Adrenal gland (tissue), 9 donors: ENCODE measurements at regions not wholly inside any gene's neighbourhood (a gene's known extent, or its start where the extent isn't known, plus 50 kb on each side); places are given as distances from the start of the nearest gene placed in this dataset.
A peak's percentile ranks its signal among the peaks of the same experiment; 100 is the strongest.

Source experiments
- DNase-seq, 7 donors: peaks; one replicate each; pipeline ENCODE4 v3.0.0-alpha.2; 2019 to 2020
- H3K27ac ChIP-seq, 5 donors: fragments of 200-600 bp; sonication (generic) in 4 of 5; 1 replicate in 3 of 5; 2 replicates in 2 of 5; pipeline versions ENCODE4 v1.5.1 to v1.8.0; 2016 to 2020; ENCODE audit warnings: mild to moderate bottlenecking in 1 of 5
- H3K27me3 ChIP-seq: fragments of 200-600 bp; 2 replicates; pipeline ENCODE4 v1.8.0; 2021
- H3K36me3 ChIP-seq, 2 donors: fragments of 200-600 bp; replicated peaks in 1 of 2; 1 replicate in 1 of 2; 2 replicates in 1 of 2; pipeline versions ENCODE4 v1.5.1 to v1.8.0; 2018 to 2022
- H3K4me1 ChIP-seq, 2 donors: fragments of 200-600 bp; replicated peaks in 1 of 2; 1 replicate in 1 of 2; 2 replicates in 1 of 2; pipeline versions ENCODE4 v1.5.1 to v1.8.0; 2018 to 2021
- H3K4me3 ChIP-seq, 4 donors: fragments of 200-600 bp; sonication (generic) in 3 of 4; one replicate each; pipeline ENCODE4 v1.5.1; 2016 to 2018
- H3K9me3 ChIP-seq, 3 donors: fragments of 200-600 bp; sonication (generic) in 1 of 3; replicated peaks in 1 of 3; 1 replicate in 2 of 3; 2 replicates in 1 of 3; pipeline versions ENCODE4 v1.5.1 to v1.8.0; 2016 to 2021
- POLR2A ChIP-seq, 2 donors: fragments of 450-650 bp; IDR thresholded peaks; one replicate each; pipeline ENCODE4 v1.6.1; 2017; ENCODE audit warnings: antibody characterized with exemption in 2 of 2, mild to moderate bottlenecking in 2 of 2, moderate library complexity in 1 of 2
- WGBS, 4 donors: extraction: QIAGEN DNeasy Blood & Tissue Kit in 2 of 4; methylation state at CpG; one replicate each; pipeline versions ENCODE4 v1.1.5 to v1.1.7; 2013 to 2017; 5-methylcytosine and 5-hydroxymethylcytosine counted together
- intact Hi-C, 2 donors: fragments of 100-400 bp; cut with DNase I; formaldehyde crosslinking; loops; one replicate each; pipeline versions ENCODE4 v1.14.1 to v1.15.0; 2022 to 2023
- TF ChIP-seq, protein P1 (sequence below), 6 experiments: fragments of 450-650 bp in 4 of 6; fragments of 200-600 bp in 2 of 6; sonication (generic) in 1 of 6; IDR thresholded peaks; 1 replicate in 5 of 6; 2 replicates in 1 of 6; pipeline versions ENCODE4 v1.5.1 to v1.8.0; 2016 to 2021; ENCODE audit warnings: antibody characterized with exemption in 6 of 6, mild to moderate bottlenecking in 2 of 6, moderate library complexity in 1 of 6
- donor health status: healthy with polysubstance abuse.
- donor health status: Bipolar disorder and iron deficiency.
- donor health status: DM: yes; HTN: yes; CAD: no.
- donor health status: DM: no; HTN: no; CAD: no.
- donor health status: DM: no; HTN: no; CAD: no.

- intact Hi-C loops, result no loop called here
- H3K4me1 ChIP-seq, result peaks cover 4 to 82% of the 10 kb centered on the region in 2 donors
- H3K9me3 ChIP-seq, result peaks cover 0 to 4% (median 0%) of the 10 kb centered on the region in 3 donors
- 48 to 74% (median 57%) methylated on average over 3 of the region's 3 CpGs for WGBS, 4 donors
- H3K27ac ChIP-seq, result peak overlapping the region in 3 of 5 donors; percentile 2 to 93 (median 55)
- no peak for DNase-seq
- peak overlapping the region in 1 of 4 donors; percentile 32 for H3K4me3 ChIP-seq
- H3K36me3 ChIP-seq, result no peaks in the 10 kb centered on the region
- TF ChIP-seq, protein P1, sequence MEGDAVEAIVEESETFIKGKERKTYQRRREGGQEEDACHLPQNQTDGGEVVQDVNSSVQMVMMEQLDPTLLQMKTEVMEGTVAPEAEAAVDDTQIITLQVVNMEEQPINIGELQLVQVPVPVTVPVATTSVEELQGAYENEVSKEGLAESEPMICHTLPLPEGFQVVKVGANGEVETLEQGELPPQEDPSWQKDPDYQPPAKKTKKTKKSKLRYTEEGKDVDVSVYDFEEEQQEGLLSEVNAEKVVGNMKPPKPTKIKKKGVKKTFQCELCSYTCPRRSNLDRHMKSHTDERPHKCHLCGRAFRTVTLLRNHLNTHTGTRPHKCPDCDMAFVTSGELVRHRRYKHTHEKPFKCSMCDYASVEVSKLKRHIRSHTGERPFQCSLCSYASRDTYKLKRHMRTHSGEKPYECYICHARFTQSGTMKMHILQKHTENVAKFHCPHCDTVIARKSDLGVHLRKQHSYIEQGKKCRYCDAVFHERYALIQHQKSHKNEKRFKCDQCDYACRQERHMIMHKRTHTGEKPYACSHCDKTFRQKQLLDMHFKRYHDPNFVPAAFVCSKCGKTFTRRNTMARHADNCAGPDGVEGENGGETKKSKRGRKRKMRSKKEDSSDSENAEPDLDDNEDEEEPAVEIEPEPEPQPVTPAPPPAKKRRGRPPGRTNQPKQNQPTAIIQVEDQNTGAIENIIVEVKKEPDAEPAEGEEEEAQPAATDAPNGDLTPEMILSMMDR (IDR thresholded peaks at IDR 0.05), result no peak
- H3K27me3 ChIP-seq, result no peaks in the 10 kb centered on the region
Measured at GRCh38 chr13:50075619-50076097, 60.4 kb downstream of the KCNRG start.

DNA sequence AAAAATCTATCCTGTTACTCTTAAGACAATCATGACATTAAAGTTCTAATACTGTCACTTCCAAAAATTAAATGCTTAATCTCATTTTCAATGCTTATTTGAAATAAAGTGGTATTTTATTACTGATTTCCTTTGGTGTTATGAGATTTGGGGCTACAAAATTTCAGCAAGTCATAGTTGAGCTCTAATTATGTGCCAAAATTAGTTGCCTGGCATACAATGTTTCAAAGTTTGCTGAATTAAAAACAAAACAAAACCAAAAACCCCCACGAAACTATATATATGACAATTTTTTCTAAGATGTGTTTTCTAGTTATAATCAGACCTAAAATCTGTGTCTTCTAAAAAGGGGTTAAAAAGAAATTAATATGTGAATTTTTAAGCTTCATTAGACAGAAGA, 62.2 kb downstream of the KCNRG start:
- DNase-seq, result no peak
- peak overlapping the region in 3 of 5 donors; percentile 53 to 93 (median 88) for H3K27ac ChIP-seq
- peaks cover 0 to 4% (median 0%) of the 10 kb centered on the region in 3 donors for H3K9me3 ChIP-seq
- H3K4me1 ChIP-seq, result peaks cover 4 to 66% of the 10 kb centered on the region in 2 donors
- no peaks in the 10 kb centered on the region for H3K27me3 ChIP-seq
- peak overlapping the region in 1 of 4 donors; percentile 80 for H3K4me3 ChIP-seq
- 44 to 56% (median 48%) methylated on average over 1 of the region's 1 CpG for WGBS, 4 donors
- TF ChIP-seq, protein P1 (IDR thresholded peaks at IDR 0.05), result no peak
- no peak for TF ChIP-seq POLR2A (IDR thresholded peaks at IDR 0.05)
- H3K36me3 ChIP-seq, result no peaks in the 10 kb centered on the region
- intact Hi-C loops, result no loop called here

GRCh38 chr13:50078231-50078894, 63.1 kb downstream of the KCNRG start:
- no peak for DNase-seq
- no peak for TF ChIP-seq POLR2A (IDR thresholded peaks at IDR 0.05)
- TF ChIP-seq, protein P1 (IDR thresholded peaks at IDR 0.05), result no peak
- Histone ChIP-seq H3K4me1 (peaks cover 4 to 66% of the 10 kb centered on the region in 2 donors), H3K27ac (peak overlapping the region in 3 of 5 donors; percentile 50 to 93 (median 88)), H3K4me3 (peak overlapping the region in 1 of 4 donors; percentile 80), H3K36me3 (no peaks in the 10 kb centered on the region), H3K27me3 (no peaks in the 10 kb centered on the region), H3K9me3 (peaks cover 0 to 4% (median 0%) of the 10 kb centered on the region in 3 donors)
- 47 to 60% (median 53%) methylated on average over 3 of the region's 3 CpGs for WGBS, 4 donors
- intact Hi-C loops, result no loop called here

DNA sequence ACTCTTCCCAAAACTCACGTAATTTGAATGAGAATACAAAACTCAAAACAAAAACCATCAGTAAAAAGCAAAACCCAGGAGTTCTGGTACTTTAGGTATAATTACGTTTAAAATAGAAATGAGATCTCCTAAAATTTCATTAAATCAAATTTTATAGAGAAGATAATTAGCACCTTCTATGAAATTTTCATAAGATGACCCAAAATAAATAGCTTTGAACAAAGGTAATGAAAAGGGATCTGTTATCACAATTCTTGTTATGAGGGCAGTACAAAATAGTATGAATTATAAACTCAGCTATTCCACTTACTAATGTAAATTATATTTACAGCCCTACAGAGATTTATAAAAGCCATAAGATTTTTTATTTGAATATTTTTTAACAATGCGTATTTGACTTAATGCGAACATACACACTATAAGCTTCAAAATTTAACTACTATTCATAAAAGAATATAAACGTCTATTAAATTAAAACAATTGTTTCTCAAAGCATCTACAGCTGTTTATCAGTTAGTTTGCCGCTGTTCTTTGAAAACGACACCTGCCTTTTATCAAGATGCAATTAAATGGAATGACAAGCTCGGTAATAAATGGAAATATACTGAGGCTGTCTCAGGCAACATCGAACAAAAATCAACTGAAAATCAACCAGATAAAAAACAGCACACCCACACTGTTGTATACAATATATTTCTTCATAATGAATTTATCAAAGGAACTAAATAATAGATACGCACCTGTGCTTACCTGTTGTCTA, 63.8 kb downstream of the KCNRG start:
- no peak for DNase-seq
- Histone ChIP-seq H3K36me3 (no peaks in the 10 kb centered on the region), H3K27me3 (no peaks in the 10 kb centered on the region), H3K4me3 (peak overlapping the region in 2 of 4 donors; percentile 61 to 80), H3K4me1 (peaks cover 4 to 66% of the 10 kb centered on the region in 2 donors), H3K9me3 (peaks cover 0 to 4% (median 0%) of the 10 kb centered on the region in 3 donors), H3K27ac (peak overlapping the region in 3 of 5 donors; percentile 50 to 93 (median 88))
- WGBS, 4 donors, result 29 to 52% (median 38%) methylated on average over 10 of the region's 10 CpGs
- TF ChIP-seq POLR2A (IDR thresholded peaks at IDR 0.05), result no peak
- TF ChIP-seq, protein P1 (IDR thresholded peaks at IDR 0.05), result no peak
- intact Hi-C loops, result no loop called here
